K562 (cell line): ENCODE measurements at regions not wholly inside any gene's neighbourhood (a gene's known extent, or its start where the extent isn't known, plus 50 kb on each side); places are given as distances from the start of the nearest gene placed in this dataset.

ENCODE experiments used
- ATAC-seq: fragments of 200-7000 bp; cut with Tn5 transposase; 3 replicates; pipeline ENCODE4 v1.9.1; 2020; ENCODE audit warnings: moderate library complexity
- BruUV-seq: library from RNA; stranded (reverse); fragments of 400-500 nt; replicated peaks from 2 replicates; lab custom pipeline; 2021; lab: Mats Ljungman, UMichigan
- CTCF ChIA-PET: fragments of 300-600 bp; formaldehyde crosslinking; extraction: SDS; loops from one replicate; lab custom pipeline; 2021; ENCODE audit warnings: low intra/inter-chr PET ratio; lab: Yijun Ruan, JAX
- POLR2A ChIA-PET: fragments of 300-600, 350-650 bp; sonication (Branson Sonifier 250); formaldehyde crosslinking; extraction: SDS; loops from one replicate; lab custom pipeline; 2021; ENCODE audit warnings: antibody characterized with exemption, inconsistent platforms; lab: Yijun Ruan, JAX
- DNase-seq, 4 experiments: peaks; one replicate each; pipeline versions ENCODE4 v3.0.0 to v3.0.0-alpha.2; 2011 to 2018; ENCODE audit warnings: low spot score in 3 of 4, mixed read lengths in 3 of 4; ENCODE audit errors: extremely low read depth in 1 of 4
- FAIRE-seq: peaks from 2 replicates; lab custom pipeline; 2011; peaks lifted over from hg19 to GRCh38; lab: Jason Lieb, UNC
- H2AFZ ChIP-seq: 2 replicates; pipeline ENCODE4 v1.6.0; 2011; ENCODE audit warnings: low read depth, low read length, control low read depth, inconsistent platforms
- H3K27ac ChIP-seq: fragments of 200-600 bp; 3 replicates; pipeline ENCODE4 v1.8.0; 2011; ENCODE audit warnings: low read depth, mild to moderate bottlenecking, control low read depth, inconsistent platforms, low read length, moderate library complexity, mixed read lengths; ENCODE audit errors: extremely low read depth
- H3K27me3 ChIP-seq, 2 experiments: fragments of 300-600 bp in 1 of 2; 2 replicates in 1 of 2; 3 replicates in 1 of 2; pipeline versions ENCODE4 v1.6.0 to v1.8.0; 2011; ENCODE audit warnings: inconsistent platforms in 2 of 2, low read length in 2 of 2, mild to moderate bottlenecking in 1 of 2, mixed read lengths in 1 of 2, moderate library complexity in 1 of 2; ENCODE audit not compliant: control insufficient read depth in 2 of 2, insufficient read depth in 2 of 2
- H3K36me3 ChIP-seq: fragments of 300-600 bp; 3 replicates; pipeline ENCODE4 v1.8.0; 2011; ENCODE audit warnings: mild to moderate bottlenecking, low read length, inconsistent platforms; ENCODE audit not compliant: control insufficient read depth, insufficient read depth
- H3K4me1 ChIP-seq, 2 experiments: fragments of 200-600 bp in 1 of 2; replicated peaks in 1 of 2; 2 replicates in 1 of 2; 3 replicates in 1 of 2; pipeline versions ENCODE4 v1.5.1 to v1.8.0; 2011; ENCODE audit warnings: inconsistent platforms in 2 of 2, low read length in 2 of 2, mild to moderate bottlenecking in 1 of 2, mixed read lengths in 1 of 2, moderate library complexity in 1 of 2; ENCODE audit not compliant: control insufficient read depth in 2 of 2, insufficient read depth in 2 of 2
- H3K4me2 ChIP-seq: 2 replicates; pipeline ENCODE4 v1.6.1; 2011; ENCODE audit warnings: low read length, control low read depth, inconsistent platforms, mixed read lengths; ENCODE audit not compliant: insufficient read depth
- H3K4me3 ChIP-seq: fragments of 200-600 bp; sonication (generic), shearing (Covaris generic); 2 replicates; pipeline ENCODE4 v1.5.1; 2016; ENCODE audit warnings: control low read depth, inconsistent platforms
- H3K79me2 ChIP-seq: fragments of 200-600 bp; 3 replicates; pipeline ENCODE4 v1.8.0; 2011; ENCODE audit warnings: low read length, inconsistent platforms; ENCODE audit not compliant: control insufficient read depth, insufficient read depth
- H3K9ac ChIP-seq, 2 experiments: 2 replicates each; pipeline versions ENCODE4 v1.6.0 to v1.6.1; 2011; ENCODE audit warnings: low read depth in 2 of 2, low read length in 2 of 2, control low read depth in 1 of 2, inconsistent platforms in 1 of 2, mild to moderate bottlenecking in 1 of 2, mixed read lengths in 1 of 2; ENCODE audit not compliant: insufficient read depth in 1 of 2
- H3K9me1 ChIP-seq: one replicate; pipeline ENCODE4 v1.6.0; 2011; ENCODE audit warnings: inconsistent platforms, mild to moderate bottlenecking, low read length, moderate library complexity; ENCODE audit not compliant: control insufficient read depth, insufficient read depth
- H3K9me3 ChIP-seq: replicated peaks from 2 replicates; pipeline ENCODE4 v1.5.1; 2011; ENCODE audit warnings: low read depth, low read length, inconsistent platforms; ENCODE audit not compliant: control insufficient read depth, insufficient read depth
- H4K20me1 ChIP-seq: replicated peaks from 2 replicates; pipeline ENCODE4 v1.6.1; 2011; ENCODE audit warnings: low read length, inconsistent platforms, mixed read lengths; ENCODE audit not compliant: control insufficient read depth, insufficient read depth
- C11orf30 ChIP-seq: fragments of 450-650 bp; IDR thresholded peaks from 2 replicates; pipeline ENCODE4 v1.6.1; 2016; ENCODE audit warnings: low read depth, mild to moderate bottlenecking
- DDX20 ChIP-seq: fragments of 450-650 bp; IDR thresholded peaks from 2 replicates; pipeline ENCODE4 v1.6.1; 2016; ENCODE audit warnings: missing genetic modification characterization, low read depth, mild to moderate bottlenecking, missing compliant biosample characterization, moderate library complexity
- MAFF ChIP-seq: IDR thresholded peaks from 2 replicates; pipeline ENCODE4 v1.6.1; 2012; ENCODE audit warnings: low read length, improper control_type of control experiment
- MAFG ChIP-seq: fragments of 450-650 bp; conservative IDR thresholded peaks from 2 replicates; pipeline ENCODE4 v1.6.1; 2016; ENCODE audit warnings: missing genetic modification characterization, missing compliant biosample characterization
- MAFK ChIP-seq: IDR thresholded peaks from 2 replicates; pipeline ENCODE4 v1.6.1; 2011; ENCODE audit warnings: low read length, improper control_type of control experiment
- MEF2A ChIP-seq: IDR thresholded peaks from 2 replicates; pipeline ENCODE4 v1.6.1; 2011; ENCODE audit warnings: low read depth, mild to moderate bottlenecking, low read length, moderate library complexity; ENCODE audit not compliant: control insufficient read depth
- PCBP2 ChIP-seq: fragments of 200-400 bp; formaldehyde crosslinking; IDR thresholded peaks from 2 replicates; pipeline ENCODE4 v1.6.1; 2018; ENCODE audit warnings: low read length, low read depth, mild to moderate bottlenecking, moderate library complexity; ENCODE audit not compliant: poor library complexity, severe bottlenecking
- PTBP1 ChIP-seq: fragments of 200-400 bp; formaldehyde crosslinking; IDR thresholded peaks from 2 replicates; pipeline ENCODE4 v1.6.1; 2017; ENCODE audit warnings: low read depth, low read length
- RUNX1 ChIP-seq: sonication (generic); IDR thresholded peaks from 2 replicates; pipeline ENCODE4 v1.6.1; 2016; ENCODE audit warnings: antibody characterized with exemption, low read depth
- TOE1 ChIP-seq, 2 experiments: fragments of 450-650 bp in 1 of 2; sonication (generic) in 1 of 2; formaldehyde crosslinking in 1 of 2; IDR thresholded peaks; 2 replicates each; pipeline versions ENCODE4 v1.7.1 to v1.8.0; 2016 to 2022; ENCODE audit warnings: borderline replicate concordance in 2 of 2, mild to moderate bottlenecking in 2 of 2, antibody characterized with exemption in 1 of 2, inconsistent platforms in 1 of 2, low read depth in 1 of 2, missing genetic modification reagents in 1 of 2, moderate library complexity in 1 of 2
- ZNF143 ChIP-seq: sonication (generic); formaldehyde crosslinking; IDR thresholded peaks from 2 replicates; pipeline ENCODE4 v1.9.0; 2022; ENCODE audit warnings: mild to moderate bottlenecking, missing genetic modification reagents
- ZNF316 ChIP-seq: fragments of 450-650 bp; IDR thresholded peaks from 2 replicates; pipeline ENCODE4 v1.6.1; 2016
- ZNF717 ChIP-seq: fragments of 250-450 bp; sonication (Bioruptor Pico); IDR thresholded peaks from 2 replicates; pipeline ENCODE4 v1.5.0; 2021
- WGBS: fragments of 100-300 bp; shearing (Covaris generic); methylation state at CpG from one replicate; pipeline ENCODE4 v1.1.6; 2016; ENCODE audit warnings: low coverage, mixed read lengths; ENCODE audit not compliant: insufficient coverage; ENCODE audit errors: missing lambda C conversion rate; 5-methylcytosine and 5-hydroxymethylcytosine counted together
- in situ Hi-C: fragments of 300-500 bp; cut with MboI; formaldehyde crosslinking; loops from 4 replicates; pipeline ENCODE4 v1.15.0; 2018; ENCODE audit warnings: inconsistent platforms, mixed read lengths
- intact Hi-C: fragments of 100-400 bp; cut with micrococcal nuclease; formaldehyde crosslinking; loops from 2 replicates; pipeline ENCODE4 v1.14.2; 2022

DNA sequence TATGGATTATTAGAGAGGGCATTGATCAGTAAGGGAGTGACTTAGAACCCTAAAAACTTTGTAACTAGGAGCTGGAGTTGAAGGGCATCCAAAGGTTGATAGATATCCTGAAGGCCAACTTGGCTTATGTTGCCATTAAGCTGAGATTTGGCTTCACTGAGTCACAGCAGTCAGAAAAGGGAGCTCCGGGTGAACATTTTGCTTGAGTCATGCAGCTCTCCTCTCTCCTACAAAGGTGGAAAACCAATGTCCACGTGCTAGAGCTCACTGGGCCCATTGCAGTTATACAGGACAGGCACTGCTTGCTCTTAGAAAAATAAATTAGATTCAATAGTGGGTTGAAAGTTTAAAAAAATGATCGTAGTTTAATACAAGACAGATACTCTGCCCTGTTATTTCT, 87.3 kb upstream of the LRIG3 start (continued):
- TF ChIP-seq MEF2A (no peak), ZNF717 (CRISPR knock-in tag) (no peak), RUNX1 (no peak), TOE1 (IDR thresholded peaks at IDR 0.05; ENCODE audit: borderline replicate concordance) (no peak), TOE1 (CRISPR knock-in tag; IDR thresholded peaks at IDR 0.05; ENCODE audit: borderline replicate concordance, low read depth) (no peak)

GRCh38 chr12:59005193-59005955, 85.1 kb upstream of the LRIG3 start:
- ATAC-seq (no peak), FAIRE-seq (no peak), DNase-seq (no peak)
- intact Hi-C loops (no loop called here), in situ Hi-C loops (no loop called here)
- no peaks in the 10 kb centered on the region for H3K36me3 ChIP-seq
- H3K9ac ChIP-seq, result no peak overlapping the region
- H3K27me3 ChIP-seq, result no peaks in the 10 kb centered on the region
- BruUV-seq, result no TSS peak
- CTCF ChIA-PET, result no interaction called here
- no peaks in the 10 kb centered on the region for H3K9me1 ChIP-seq
- H3K4me1 ChIP-seq, result no peaks in the 10 kb centered on the region
- TF ChIP-seq DDX20 (no peak), PTBP1 (no peak), ZNF143 (no peak), C11orf30 (peak; percentile 34; the same call in 1 of the 2 replicates), MAFK (peak; percentile 77), ZNF316 (peak; percentile 59; the same call in 1 of the 2 replicates), MAFG (peak; percentile 40; the same call in 1 of the 2 replicates), PCBP2 (no peak), MAFF (peak; percentile 62)
- TF ChIP-seq, all 486 proteins: peak for 5
- POLR2A ChIA-PET, result interaction anchor here (0.6 kb wide), 1 partner anchor 43 kb away, joined by 3 read pairs; no protein-coding TSS in a partner anchor
- Histone ChIP-seq H3K79me2 (no peaks in the 10 kb centered on the region), H4K20me1 (no peaks in the 10 kb centered on the region), H3K4me2 (no peak overlapping the region), H3K27ac (no peak overlapping the region), H3K4me3 (no peak overlapping the region), H2AFZ (no peak overlapping the region), H3K9me3 (no peaks in the 10 kb centered on the region)
- WGBS, result 0% methylated on average over 4 of the region's 4 CpGs
